Astrocyte of the spinal cord (primary cell): ENCODE measurements at regions not wholly inside any gene's neighbourhood (a gene's known extent, or its start where the extent isn't known, plus 50 kb on each side); places are given as distances from the start of the nearest gene placed in this dataset.

ENCODE experiments used
- DNase-seq: peaks from one replicate; pipeline ENCODE4 v3.0.0; 2011; ENCODE audit warnings: low read depth, low spot score
- H3K4me3 ChIP-seq: 2 replicates; pipeline ENCODE4 v1.5.1; 2011; ENCODE audit warnings: low read depth, mild to moderate bottlenecking, low read length, moderate library complexity
- in situ Hi-C: cut with HindIII; loops from 2 replicates; pipeline ENCODE4 v1.10.0; 2017; ENCODE audit warnings: low sequenced_read_pairs
- TF ChIP-seq, protein P1 (sequence below): IDR thresholded peaks from 2 replicates; pipeline ENCODE4 v1.5.1; 2012; ENCODE audit warnings: low read depth, mild to moderate bottlenecking, low read length, inconsistent platforms

DNA sequence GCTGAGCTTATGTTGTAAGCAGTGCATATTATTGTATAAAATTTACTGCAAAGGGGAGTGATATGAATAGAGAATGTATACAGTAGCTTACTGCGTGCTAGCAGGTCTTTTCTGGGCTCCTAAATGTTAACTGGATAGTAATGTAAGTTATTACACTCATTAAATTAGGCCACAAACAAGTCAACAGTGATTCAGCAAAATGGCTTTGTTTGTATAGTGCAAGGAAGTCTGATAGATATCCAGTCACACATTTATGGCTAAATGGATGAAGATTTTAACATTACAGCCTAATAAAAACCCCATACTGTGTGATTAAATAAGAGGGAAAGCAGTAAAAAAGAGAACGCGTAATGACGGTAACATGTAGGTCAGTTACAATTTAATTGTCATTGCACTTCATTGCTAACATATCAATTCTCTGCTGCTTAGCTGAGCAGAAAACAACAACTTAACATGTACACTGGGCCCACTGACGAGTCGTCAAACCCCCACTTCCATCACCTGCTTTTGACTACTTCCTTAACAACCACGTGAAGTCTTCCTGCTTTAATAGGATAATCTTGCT is 665.0 kb upstream of the FANCL start:
- TF ChIP-seq, protein P1, sequence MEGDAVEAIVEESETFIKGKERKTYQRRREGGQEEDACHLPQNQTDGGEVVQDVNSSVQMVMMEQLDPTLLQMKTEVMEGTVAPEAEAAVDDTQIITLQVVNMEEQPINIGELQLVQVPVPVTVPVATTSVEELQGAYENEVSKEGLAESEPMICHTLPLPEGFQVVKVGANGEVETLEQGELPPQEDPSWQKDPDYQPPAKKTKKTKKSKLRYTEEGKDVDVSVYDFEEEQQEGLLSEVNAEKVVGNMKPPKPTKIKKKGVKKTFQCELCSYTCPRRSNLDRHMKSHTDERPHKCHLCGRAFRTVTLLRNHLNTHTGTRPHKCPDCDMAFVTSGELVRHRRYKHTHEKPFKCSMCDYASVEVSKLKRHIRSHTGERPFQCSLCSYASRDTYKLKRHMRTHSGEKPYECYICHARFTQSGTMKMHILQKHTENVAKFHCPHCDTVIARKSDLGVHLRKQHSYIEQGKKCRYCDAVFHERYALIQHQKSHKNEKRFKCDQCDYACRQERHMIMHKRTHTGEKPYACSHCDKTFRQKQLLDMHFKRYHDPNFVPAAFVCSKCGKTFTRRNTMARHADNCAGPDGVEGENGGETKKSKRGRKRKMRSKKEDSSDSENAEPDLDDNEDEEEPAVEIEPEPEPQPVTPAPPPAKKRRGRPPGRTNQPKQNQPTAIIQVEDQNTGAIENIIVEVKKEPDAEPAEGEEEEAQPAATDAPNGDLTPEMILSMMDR: no peak
- no peak for DNase-seq
- no peak overlapping the region for H3K4me3 ChIP-seq
- in situ Hi-C loops: no loop called here

DNA sequence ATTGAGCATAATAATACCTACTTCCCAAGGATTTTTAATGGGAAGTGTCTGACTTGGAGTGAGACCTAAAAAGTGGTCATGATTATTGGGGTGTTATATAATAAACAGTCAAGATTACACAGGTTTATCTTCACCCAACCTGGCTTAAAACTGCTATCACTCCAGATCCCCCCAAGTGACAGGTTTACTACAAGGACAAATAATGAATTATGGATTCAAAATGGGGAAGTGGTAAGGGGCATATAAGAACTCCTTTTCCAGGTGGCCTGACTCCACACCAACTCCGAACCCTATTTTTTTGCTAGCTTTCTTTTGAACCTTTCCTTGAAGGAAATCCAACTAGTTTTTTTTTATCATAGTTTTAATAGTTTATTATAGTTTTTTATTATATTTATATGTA is 663.0 kb upstream of the FANCL start:
- in situ Hi-C loops: no loop called here

GRCh38 chr2:58903427-58903826 is 662.3 kb upstream of the FANCL start:
- in situ Hi-C loops: no loop called here
- no peak overlapping the region for H3K4me3 ChIP-seq
- no peak for DNase-seq
- TF ChIP-seq, protein P1: no peak

More for the DNA sequence above, 663.0 kb upstream of the FANCL start:
- TF ChIP-seq, protein P1: no peak
- no peak overlapping the region for H3K4me3 ChIP-seq
- DNase-seq: no peak

DNA sequence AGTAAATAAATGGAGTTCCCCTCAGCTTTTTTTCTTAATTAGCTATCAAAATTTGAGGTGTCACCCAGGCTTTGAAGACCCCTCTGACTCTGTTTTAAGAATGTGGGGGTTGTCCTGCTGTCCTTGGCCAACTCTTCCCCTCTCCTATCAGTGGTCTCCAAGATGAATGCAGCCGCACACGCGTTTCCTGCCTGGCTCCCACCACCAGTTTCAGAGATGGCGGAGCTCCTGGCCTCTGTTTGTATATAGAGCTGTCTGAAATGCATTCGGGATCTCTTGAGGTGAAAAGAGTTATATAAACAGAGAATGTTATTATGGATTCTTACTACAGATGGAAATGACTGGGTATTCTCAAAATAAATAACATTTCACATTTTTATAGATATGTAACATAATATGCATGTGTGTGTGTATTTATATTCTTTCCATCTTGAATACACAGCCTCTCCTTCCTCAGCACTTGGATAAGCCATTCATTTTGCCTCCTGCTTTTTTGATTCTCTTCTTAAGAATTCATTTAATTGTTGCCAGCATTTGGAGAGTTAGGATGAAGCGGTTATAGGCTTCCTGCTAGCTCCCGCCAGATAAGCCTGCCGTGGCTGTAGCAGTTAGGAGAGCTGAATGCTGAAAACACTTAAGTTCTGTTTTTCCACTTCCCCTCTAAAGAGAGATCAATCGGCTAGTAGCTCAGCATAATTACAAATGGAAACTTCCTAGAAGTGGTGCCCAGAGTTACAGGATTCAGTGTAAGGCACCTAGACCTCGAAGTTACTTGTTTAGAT is 659.3 kb upstream of the FANCL start:
- TF ChIP-seq, protein P1: no peak
- no peak overlapping the region for H3K4me3 ChIP-seq
- DNase-seq: peak; percentile 20
- in situ Hi-C loops: no loop called here

DNA sequence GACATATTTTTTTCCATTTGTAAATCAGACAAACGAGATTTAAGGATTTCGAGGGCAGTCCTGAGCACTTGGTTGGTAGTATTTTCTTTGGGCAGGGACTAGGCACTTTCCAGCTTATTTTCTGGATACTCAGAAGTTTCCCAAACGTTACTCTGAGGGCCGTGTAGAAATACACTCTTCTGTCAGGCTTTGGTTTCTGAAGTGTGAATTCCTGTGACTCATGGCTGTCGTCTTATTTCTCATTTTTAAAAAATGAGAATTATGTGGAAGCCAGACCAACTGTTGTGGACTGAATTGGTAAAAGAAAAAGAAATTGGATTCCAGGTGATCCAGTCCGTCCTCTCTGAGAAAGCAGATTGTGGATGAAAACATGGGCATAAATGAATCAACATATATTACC is 658.6 kb upstream of the FANCL start:
- TF ChIP-seq, protein P1: no peak
- DNase-seq: peak; percentile 58
- no peak overlapping the region for H3K4me3 ChIP-seq
- in situ Hi-C loops: no loop called here

GRCh38 chr2:58896638-58897037 is 655.5 kb upstream of the FANCL start:
- in situ Hi-C loops: no loop called here
- TF ChIP-seq, protein P1: no peak
- H3K4me3 ChIP-seq: no peak overlapping the region
- DNase-seq: peak; percentile 75
